ENCODE measurements at regions not wholly inside any gene's neighbourhood (a gene's known extent, or its start where the extent isn't known, plus 50 kb on each side); places are given as distances from the start of the nearest gene placed in this dataset.

GRCh38 chr2:78301166-78301789 is 724.2 kb upstream of the REG3G start:
- TF ChIP-seq CTCF (IDR thresholded peaks at IDR 0.05 in 4 of 5, conservative IDR thresholded peaks at IDR 0.05 in 1 of 5) (no peak), POLR2A (IDR thresholded peaks at IDR 0.05) (no peak)
